Ishikawa (cell line): ENCODE measurements at regions not wholly inside any gene's neighbourhood (a gene's known extent, or its start where the extent isn't known, plus 50 kb on each side); places are given as distances from the start of the nearest gene placed in this dataset.

Source experiments
- CEBPB ChIP-seq: IDR thresholded peaks from 2 replicates; pipeline ENCODE4 v1.6.1; 2012
- CREB1 ChIP-seq: IDR thresholded peaks from 2 replicates; pipeline ENCODE4 v1.6.1; 2012; ENCODE audit warnings: low read depth
- EP300 ChIP-seq: IDR thresholded peaks from 2 replicates; pipeline ENCODE4 v1.6.1; 2012; ENCODE audit warnings: borderline replicate concordance
- NFIC ChIP-seq: IDR thresholded peaks from 2 replicates; pipeline ENCODE4 v1.6.1; 2012
- TAF1 ChIP-seq: IDR thresholded peaks from 2 replicates; pipeline ENCODE4 v1.6.1; 2012; ENCODE audit warnings: low read depth, mild to moderate bottlenecking
- TEAD4 ChIP-seq: IDR thresholded peaks from 2 replicates; pipeline ENCODE4 v1.6.1; 2012
- YY1 ChIP-seq: IDR thresholded peaks from 2 replicates; pipeline ENCODE4 v1.6.1; 2012; ENCODE audit warnings: low read depth
- ZBTB7A ChIP-seq: IDR thresholded peaks from 2 replicates; pipeline ENCODE4 v1.6.1; 2012; ENCODE audit warnings: low read depth
- TF ChIP-seq, protein P1 (sequence below): IDR thresholded peaks from 2 replicates; pipeline ENCODE4 v1.6.1; 2012; ENCODE audit warnings: low read depth, mild to moderate bottlenecking
- TF ChIP-seq, protein P2 (sequence below): IDR thresholded peaks from 2 replicates; pipeline ENCODE4 v1.6.1; 2012

DNA sequence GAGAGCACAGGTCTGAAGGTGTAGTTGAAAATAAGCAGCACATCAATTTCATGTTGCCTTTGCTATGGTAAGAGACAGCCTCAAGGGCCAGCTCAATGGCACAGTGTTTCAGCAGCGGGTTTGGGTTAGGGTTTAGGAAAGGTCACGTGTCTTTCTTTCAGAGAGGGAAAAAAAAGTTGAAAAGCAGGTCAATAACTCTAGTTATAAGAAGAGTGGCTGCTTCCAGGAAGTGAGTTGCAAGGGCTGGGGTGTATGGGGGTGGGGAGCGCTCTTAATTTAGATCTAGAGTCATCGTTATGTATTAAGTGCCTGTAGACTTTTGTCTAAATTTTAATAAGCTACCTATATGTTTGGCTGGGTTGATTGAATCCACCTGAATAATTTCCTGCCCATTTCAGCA lies 118.5 kb upstream of the SPAG17 start:
- no peak for TF ChIP-seq ZBTB7A
- no peak for TF ChIP-seq YY1
- no peak for TF ChIP-seq NFIC
- no peak for TF ChIP-seq TEAD4
- no peak for TF ChIP-seq TAF1
- TF ChIP-seq CEBPB: no peak
- TF ChIP-seq, protein P1, sequence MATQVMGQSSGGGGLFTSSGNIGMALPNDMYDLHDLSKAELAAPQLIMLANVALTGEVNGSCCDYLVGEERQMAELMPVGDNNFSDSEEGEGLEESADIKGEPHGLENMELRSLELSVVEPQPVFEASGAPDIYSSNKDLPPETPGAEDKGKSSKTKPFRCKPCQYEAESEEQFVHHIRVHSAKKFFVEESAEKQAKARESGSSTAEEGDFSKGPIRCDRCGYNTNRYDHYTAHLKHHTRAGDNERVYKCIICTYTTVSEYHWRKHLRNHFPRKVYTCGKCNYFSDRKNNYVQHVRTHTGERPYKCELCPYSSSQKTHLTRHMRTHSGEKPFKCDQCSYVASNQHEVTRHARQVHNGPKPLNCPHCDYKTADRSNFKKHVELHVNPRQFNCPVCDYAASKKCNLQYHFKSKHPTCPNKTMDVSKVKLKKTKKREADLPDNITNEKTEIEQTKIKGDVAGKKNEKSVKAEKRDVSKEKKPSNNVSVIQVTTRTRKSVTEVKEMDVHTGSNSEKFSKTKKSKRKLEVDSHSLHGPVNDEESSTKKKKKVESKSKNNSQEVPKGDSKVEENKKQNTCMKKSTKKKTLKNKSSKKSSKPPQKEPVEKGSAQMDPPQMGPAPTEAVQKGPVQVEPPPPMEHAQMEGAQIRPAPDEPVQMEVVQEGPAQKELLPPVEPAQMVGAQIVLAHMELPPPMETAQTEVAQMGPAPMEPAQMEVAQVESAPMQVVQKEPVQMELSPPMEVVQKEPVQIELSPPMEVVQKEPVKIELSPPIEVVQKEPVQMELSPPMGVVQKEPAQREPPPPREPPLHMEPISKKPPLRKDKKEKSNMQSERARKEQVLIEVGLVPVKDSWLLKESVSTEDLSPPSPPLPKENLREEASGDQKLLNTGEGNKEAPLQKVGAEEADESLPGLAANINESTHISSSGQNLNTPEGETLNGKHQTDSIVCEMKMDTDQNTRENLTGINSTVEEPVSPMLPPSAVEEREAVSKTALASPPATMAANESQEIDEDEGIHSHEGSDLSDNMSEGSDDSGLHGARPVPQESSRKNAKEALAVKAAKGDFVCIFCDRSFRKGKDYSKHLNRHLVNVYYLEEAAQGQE: no peak
- TF ChIP-seq CREB1: no peak
- no peak for TF ChIP-seq EP300
- TF ChIP-seq, protein P2, sequence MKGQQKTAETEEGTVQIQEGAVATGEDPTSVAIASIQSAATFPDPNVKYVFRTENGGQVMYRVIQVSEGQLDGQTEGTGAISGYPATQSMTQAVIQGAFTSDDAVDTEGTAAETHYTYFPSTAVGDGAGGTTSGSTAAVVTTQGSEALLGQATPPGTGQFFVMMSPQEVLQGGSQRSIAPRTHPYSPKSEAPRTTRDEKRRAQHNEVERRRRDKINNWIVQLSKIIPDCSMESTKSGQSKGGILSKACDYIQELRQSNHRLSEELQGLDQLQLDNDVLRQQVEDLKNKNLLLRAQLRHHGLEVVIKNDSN: no peak
